ENCODE measurements at regions not wholly inside any gene's neighbourhood (a gene's known extent, or its start where the extent isn't known, plus 50 kb on each side); places are given as distances from the start of the nearest gene placed in this dataset.

DNA sequence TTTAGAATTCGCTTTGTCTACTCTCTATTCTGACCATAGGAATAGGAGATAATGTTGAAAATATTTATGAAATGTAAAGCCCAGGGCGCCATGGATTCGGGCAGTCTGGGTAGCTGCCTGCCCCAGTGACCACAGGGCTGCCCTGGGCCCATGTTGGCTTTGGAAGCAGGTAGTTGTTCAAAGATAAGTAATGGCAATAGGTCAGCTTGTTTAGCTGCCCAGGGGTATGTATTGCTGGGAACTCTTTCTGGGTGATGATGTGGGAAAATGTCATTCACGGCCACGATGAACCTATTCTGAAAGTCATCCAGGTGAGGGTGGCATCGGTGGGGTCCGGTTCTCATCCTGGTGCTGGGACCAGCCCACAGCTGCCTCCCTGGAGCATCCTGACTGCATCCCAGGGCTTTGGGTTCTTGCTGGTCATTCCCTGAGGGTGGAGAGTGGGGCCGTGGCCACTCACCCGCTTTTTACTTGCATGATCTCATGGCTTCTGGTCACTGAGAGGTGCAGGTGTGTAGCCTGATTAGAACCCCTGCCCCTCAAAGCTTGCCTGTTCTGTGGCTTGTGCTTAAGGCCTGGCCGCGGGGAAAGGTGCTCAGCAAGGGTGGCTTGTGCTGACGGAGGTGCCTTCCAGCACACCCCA is 102.8 kb downstream of the ERMARD start:
- DNase-seq: no peak

DNA sequence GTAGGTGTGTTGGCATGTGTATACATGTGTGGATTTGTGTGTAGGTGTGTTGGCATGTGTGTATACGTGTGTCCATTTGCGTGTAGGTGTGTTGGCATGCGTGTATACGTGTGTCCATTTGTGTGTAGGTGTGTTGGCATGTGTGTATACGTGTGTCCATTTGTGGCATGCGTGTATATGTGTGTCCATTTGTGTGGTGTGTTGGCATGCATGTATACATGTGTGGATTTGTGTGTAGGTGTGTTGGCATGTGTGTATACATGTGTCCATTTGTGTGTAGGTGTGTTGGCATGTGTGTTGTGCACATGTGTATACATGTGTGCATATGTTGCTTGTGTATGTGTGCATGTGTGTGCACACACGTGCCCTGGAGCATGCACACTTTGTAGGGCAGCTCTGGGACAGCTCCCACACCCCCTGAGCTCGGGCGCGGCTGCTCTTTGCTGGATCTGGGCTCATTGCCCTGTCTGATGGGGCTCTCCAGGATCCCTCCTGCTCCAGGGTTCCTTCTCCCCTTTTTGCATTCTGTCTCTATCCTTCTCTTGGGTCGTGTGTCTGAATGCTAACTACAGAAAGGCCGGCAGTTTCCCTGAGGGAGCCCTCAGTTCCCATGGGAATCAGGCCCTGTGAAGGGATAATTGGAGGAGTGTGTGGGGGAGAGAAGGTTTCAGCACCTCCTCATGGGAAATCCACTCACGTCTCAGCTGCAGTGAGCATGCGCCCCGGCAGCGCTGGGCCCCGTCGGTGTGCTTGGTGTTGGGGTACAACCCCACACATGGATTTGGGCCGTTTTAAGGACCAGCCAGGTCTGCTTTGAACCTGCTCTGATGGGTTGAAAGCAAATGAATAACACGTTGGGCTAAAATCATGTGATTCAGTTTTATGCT is 102.0 kb downstream of the ERMARD start:
- DNase-seq: no peak

- DNase-seq: no peak
Measured at GRCh38 chr6:169852504-169853195, 101.2 kb downstream of the ERMARD start.

- no peak for DNase-seq
Measured at GRCh38 chr6:169851641-169852503, 100.5 kb downstream of the ERMARD start.

DNA sequence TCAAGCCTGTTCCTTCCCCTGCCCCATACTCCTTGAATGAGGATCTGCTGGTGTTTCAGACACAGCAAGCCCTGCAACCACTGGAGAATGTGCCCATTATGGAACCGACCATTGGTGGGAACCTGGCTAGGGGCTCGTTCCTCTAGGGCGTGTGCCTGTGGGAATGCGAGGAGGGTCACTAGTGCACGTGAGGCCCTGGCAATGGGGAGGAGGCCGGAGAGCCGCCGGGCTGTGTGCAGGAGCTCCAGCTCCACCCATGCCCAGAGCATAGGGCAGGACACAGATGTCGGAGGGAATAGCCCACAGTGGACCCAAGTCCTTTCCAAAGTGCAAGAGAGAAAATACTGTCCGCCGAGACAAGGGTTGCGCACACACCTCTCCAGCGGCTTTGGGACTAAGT is 99.3 kb downstream of the ERMARD start:
- no peak for DNase-seq

GRCh38 chr6:169850154-169850553 is 98.7 kb downstream of the ERMARD start:
- no peak for DNase-seq

GRCh38 chr6:169849396-169849795 is 98.0 kb downstream of the ERMARD start:
- DNase-seq: no peak

- DNase-seq: no peak
Measured at GRCh38 chr6:169848946-169849345, 97.5 kb downstream of the ERMARD start.

DNA sequence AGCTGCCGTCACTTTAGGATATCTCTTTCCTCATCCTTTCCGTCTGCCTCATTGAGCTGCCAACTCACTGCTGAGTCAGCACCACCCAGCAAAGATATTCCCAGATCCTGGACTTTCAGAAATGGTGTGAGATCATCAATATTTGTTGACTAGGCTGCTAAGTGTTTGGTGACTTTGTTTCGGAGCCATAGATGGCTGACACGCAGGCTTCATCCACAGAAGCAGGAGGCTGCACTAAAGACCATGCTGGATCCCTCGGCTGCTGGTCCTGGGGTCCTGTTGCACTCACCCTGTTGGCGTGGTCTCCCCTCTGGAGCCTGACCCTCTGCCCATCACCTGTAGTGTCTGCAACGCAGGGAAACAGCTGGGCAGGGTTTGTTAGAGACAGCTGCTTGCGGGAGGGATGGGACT is 96.5 kb downstream of the ERMARD start:
- DNase-seq: no peak

- no peak for DNase-seq
Measured at GRCh38 chr6:169847141-169847674, 95.8 kb downstream of the ERMARD start.

DNA sequence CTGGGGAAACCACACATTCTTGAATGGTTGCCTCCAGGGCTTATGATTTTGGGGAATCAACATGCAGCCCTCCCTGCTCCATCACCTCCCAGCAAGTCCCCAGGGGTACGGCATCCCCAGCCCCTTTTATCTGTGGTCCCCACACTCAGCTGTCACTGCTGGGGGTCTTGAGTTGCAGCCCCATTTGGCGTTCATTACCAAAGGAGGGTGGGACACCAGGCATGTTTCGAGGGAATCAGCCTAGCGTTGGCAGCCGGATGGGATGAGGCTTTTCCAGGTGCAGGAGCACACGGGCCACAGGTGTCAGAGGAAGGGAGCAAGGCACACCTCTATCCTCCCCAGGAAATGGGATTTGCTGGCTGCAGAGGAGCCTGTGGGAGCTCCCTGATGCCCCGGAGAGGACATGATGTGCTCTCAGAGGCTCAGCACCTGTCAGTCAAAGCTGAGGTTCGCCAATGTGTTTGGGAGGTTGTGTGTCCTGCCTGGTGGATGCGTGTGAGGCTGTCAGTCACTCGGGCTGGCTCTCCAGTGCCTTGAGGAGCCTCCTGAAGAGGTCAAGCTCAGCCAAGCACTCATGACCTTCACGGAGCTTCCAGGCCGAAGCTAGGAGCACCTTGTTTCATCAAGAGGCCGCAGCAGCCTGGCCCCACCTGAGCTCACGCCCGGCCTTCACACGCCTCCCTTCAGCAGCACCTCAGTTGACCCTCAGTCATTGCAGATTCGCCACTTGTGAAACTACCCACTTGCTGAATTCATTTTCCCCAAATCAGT is 95.0 kb downstream of the ERMARD start:
- DNase-seq: no peak

GRCh38 chr6:169845426-169846285 is 94.2 kb downstream of the ERMARD start:
- DNase-seq: no peak

DNA sequence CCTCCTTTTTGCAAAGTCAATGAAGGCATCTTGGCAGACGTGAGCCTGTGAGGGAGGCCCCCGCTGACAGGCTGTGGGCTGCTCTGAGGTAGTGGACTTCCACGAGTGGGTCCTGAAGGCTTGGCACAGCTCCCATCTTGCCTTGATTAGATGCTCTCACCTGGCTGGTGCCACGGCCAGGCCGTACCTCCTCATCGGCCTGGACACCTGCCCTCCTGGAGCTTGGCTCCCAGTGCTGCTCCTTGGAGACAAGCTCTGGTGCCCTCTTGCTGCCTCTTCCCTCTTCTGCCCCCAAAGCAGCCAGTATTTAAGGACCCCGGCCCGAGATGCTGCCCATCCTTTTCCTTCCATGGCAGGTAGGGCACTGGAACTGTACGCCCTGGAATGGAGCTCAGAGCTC is 93.5 kb downstream of the ERMARD start:
- no peak for DNase-seq

DNA sequence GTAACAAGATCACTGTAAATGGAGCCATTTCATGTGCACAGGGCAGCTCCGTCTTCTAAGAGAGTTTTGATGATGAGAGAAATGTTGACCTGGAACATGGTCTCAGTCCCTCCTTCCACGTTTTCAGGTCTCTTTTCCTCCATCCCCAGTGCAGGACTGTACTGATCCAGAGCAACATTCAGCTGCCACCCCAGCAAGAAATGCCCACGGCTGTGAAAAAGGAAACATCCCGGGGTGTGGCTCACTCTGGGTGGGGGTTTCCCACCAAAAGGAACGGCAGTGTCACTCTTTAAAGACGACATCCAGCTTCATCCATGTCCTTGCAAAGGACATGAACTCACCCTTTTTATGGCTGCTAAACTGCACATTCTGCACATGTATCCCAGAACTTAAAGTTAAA is 92.6 kb downstream of the ERMARD start:
- DNase-seq: no peak

- DNase-seq: no peak
Measured at GRCh38 chr6:169843110-169843509, 91.7 kb downstream of the ERMARD start.

GRCh38 chr6:169841907-169842606 is 90.6 kb downstream of the ERMARD start:
- DNase-seq: no peak

- no peak for DNase-seq
Measured at GRCh38 chr6:169841251-169841650, 89.8 kb downstream of the ERMARD start.

- DNase-seq: no peak
Measured at GRCh38 chr6:169839898-169840631, 88.6 kb downstream of the ERMARD start.

- no peak for DNase-seq
Measured at GRCh38 chr6:169839493-169839892, 88.1 kb downstream of the ERMARD start.

All from DMS79 treated with DMSO at 0.1 percent for 48 hours (cell line).